LNCaP clone FGC (cell line): ENCODE measurements at regions not wholly inside any gene's neighbourhood (a gene's known extent, or its start where the extent isn't known, plus 50 kb on each side); places are given as distances from the start of the nearest gene placed in this dataset.

Source experiments
- DNase-seq: peaks from one replicate; pipeline ENCODE4 v3.0.0-alpha.2; 2011; ENCODE audit warnings: low read depth
- H3K4me3 ChIP-seq: 2 replicates; pipeline ENCODE4 v1.5.1; 2011; ENCODE audit warnings: mild to moderate bottlenecking, low read depth, low read length, control low read depth
- TF ChIP-seq, protein P1 (sequence below): IDR thresholded peaks from 2 replicates; pipeline ENCODE4 v1.5.1; 2012; ENCODE audit warnings: mild to moderate bottlenecking; ENCODE audit not compliant: control insufficient read depth, insufficient read depth; ENCODE audit errors: extremely low read depth

DNA sequence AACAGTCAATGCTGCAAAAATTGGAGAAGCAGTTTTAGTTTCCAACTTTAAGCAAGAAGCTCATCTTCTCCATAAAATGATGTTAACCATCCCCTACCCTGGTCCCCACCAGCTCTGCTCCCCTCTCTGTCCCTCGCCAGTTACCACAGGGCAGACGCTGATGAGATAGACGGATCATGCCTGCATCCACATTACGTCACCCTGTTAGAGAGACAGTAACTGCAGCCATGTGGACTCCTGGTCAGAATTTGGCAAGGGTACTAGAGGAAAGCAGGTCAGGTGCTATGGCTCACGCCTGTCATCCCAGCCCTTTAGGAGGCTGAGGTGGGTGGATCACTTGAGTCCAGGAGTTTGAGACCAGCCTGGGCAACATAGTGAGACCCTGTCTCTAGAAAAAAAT, 81.9 kb upstream of the FZD8 start:
- no peak for DNase-seq
- TF ChIP-seq, protein P1, sequence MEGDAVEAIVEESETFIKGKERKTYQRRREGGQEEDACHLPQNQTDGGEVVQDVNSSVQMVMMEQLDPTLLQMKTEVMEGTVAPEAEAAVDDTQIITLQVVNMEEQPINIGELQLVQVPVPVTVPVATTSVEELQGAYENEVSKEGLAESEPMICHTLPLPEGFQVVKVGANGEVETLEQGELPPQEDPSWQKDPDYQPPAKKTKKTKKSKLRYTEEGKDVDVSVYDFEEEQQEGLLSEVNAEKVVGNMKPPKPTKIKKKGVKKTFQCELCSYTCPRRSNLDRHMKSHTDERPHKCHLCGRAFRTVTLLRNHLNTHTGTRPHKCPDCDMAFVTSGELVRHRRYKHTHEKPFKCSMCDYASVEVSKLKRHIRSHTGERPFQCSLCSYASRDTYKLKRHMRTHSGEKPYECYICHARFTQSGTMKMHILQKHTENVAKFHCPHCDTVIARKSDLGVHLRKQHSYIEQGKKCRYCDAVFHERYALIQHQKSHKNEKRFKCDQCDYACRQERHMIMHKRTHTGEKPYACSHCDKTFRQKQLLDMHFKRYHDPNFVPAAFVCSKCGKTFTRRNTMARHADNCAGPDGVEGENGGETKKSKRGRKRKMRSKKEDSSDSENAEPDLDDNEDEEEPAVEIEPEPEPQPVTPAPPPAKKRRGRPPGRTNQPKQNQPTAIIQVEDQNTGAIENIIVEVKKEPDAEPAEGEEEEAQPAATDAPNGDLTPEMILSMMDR: no peak

DNA sequence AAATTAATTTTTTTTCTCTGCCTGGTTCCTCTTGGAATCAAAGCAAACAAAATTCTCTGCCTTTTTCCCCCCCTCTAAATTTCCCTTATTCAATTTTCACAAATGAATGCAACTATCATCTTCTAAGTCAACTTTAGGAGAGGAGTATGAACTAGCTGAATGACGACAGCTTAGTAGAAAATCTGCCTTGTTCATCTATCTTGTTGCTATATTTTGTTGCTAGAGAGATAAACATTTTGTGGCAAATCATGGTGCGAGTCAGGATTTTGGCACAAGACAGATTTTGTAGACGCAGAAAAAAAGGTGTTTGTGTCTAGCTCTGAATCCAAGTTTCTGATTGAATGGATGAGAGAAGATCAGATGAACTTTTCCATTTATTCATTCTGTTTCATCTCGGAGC, 81.0 kb upstream of the FZD8 start:
- no peak for DNase-seq
- no peak overlapping the region for H3K4me3 ChIP-seq
- TF ChIP-seq, protein P1: no peak

More for the DNA sequence above, 81.9 kb upstream of the FZD8 start:
- no peak overlapping the region for H3K4me3 ChIP-seq

DNA sequence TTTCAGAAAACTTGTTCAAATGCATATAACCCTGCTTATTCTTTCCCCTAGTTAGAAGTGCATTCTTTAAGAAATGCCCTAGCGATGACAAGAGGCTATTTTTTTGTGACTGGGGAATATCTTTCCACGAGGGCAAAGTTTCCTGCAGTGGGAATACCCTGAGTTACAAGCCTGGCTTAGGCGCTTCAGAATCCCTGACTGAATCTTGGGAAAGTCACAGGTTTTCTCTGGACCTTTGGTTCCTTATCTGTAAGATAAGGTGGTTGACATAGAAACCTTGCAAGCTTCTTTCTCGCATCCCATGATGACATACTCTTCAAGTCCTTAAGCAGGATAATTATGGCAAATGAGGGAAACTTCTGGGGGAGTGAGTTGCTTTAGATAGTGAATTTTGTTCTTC, 80.5 kb upstream of the FZD8 start:
- TF ChIP-seq, protein P1: no peak
- DNase-seq: no peak
- no peak overlapping the region for H3K4me3 ChIP-seq

DNA sequence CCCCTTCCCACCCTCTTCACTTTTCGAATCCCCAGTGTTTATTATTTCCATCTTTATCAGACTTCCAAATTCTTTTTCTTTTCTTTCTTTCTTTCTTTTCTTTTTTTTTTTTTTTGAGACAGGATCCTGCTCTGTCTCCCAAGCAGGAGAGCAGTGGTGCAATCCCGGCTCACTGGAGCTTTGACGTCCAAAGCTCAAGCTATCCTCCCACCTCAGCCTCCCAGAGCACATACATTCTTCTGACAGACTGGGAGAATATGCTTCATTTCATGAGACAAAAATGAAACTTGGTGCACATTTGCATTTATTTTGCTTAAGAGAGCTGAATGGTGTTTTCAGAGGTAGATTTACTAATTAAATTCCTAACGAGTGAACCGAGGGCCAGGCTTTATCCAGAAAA, 80.1 kb upstream of the FZD8 start:
- TF ChIP-seq, protein P1: no peak
- no peak for DNase-seq
- no peak overlapping the region for H3K4me3 ChIP-seq

DNA sequence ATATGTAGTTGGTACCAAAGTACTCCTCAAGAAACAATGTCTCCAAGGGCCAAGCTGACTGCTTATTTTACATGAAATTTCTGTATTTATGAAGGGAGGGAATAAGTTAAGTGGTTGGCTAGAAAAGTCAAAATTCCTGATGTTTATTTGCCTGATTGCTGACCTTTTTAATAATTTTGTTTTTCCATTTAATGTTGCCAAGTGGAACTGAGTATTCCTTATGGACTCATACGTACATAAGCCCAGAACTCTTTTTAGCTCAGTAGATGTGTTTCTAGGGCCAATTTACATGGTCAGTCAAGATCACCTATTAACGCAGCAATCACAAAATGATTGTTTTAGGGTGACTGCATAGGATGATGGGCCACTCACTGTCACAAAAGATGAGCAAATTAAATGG, 78.3 kb upstream of the FZD8 start:
- no peak overlapping the region for H3K4me3 ChIP-seq
- TF ChIP-seq, protein P1: no peak
- DNase-seq: no peak

DNA sequence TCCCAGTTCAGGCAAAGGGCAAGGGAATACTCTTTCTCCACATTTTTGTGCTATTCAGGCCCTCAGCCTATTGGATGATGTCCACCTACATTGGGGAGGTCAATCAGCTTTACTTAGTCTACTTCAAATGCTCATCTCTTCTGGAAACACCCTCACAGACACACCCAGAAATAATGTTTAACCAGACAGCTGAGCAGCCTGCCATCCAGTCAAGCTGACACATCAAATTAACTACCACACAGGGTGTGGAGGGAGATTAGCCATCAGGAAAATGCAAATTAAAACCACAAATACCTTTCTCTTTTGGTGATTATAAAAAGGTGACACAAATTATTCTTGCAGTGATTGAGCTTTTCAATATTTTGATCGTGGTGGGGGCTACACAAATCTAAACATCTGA, 74.7 kb upstream of the FZD8 start:
- TF ChIP-seq, protein P1: no peak
- H3K4me3 ChIP-seq: no peak overlapping the region
- no peak for DNase-seq

DNA sequence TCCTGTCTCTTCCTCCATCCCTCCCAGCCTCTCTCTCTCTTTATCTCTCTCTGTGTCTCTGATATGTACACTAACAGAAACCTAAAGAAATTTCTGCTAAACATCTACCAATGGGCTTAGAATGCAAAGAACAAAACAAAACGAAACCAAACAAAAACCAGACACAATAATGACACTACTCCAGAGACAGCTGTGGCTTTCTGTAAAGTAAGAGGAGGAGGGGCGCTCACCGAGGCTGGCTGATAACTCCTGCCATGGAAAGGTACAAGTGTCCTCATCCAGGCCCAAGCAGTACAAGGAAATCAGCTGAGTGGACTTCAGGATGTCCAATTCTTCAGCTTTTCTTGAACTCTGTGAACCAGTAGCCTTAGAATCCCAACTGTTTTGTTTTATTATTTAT, 70.4 kb upstream of the FZD8 start:
- TF ChIP-seq, protein P1: no peak
- H3K4me3 ChIP-seq: no peak overlapping the region
- DNase-seq: no peak
